ENCODE measurements at regions not wholly inside any gene's neighbourhood (a gene's known extent, or its start where the extent isn't known, plus 50 kb on each side); places are given as distances from the start of the nearest gene placed in this dataset.

GRCh38 chr7:45514944-45515343 is 59.2 kb upstream of the ADCY1 start:
- H3K27ac ChIP-seq = no peak overlapping the region
- no peaks in the 10 kb centered on the region for H3K9me2 ChIP-seq (replicated peaks; ENCODE audit: insufficient read depth)
- H3K79me2 ChIP-seq = no peaks in the 10 kb centered on the region
- TF ChIP-seq EZH2phosphoT487 (IDR thresholded peaks at IDR 0.05; ENCODE audit: low read depth, severe bottlenecking, unreplicated experiment) = no peak
- no peaks in the 10 kb centered on the region for H3K27me3 ChIP-seq
- no peaks in the 10 kb centered on the region for H3K9me3 ChIP-seq (ENCODE audit: low read depth)
- no peaks in the 10 kb centered on the region for H4K20me1 ChIP-seq (ENCODE audit: insufficient read depth, poor library complexity, severe bottlenecking)
- 53% methylated on average over 4 of the region's 4 CpGs for WGBS (ENCODE audit: low lambda C conversion rate, missing lambda C conversion rate)
- no peak overlapping the region for H3K4me3 ChIP-seq
- H3K4me2 ChIP-seq = no peak overlapping the region
- no peaks in the 10 kb centered on the region for H3K36me3 ChIP-seq (replicated peaks; ENCODE audit: insufficient read depth, low read depth)
- H2AFZ ChIP-seq = no peak overlapping the region
- no peak for DNase-seq (ENCODE audit: low spot score)
- no peaks in the 10 kb centered on the region for H3K4me1 ChIP-seq (ENCODE audit: insufficient read depth)

GRCh38 chr7:45515346-45515745 is 58.8 kb upstream of the ADCY1 start:
- Histone ChIP-seq H4K20me1 (ENCODE audit: insufficient read depth, poor library complexity, severe bottlenecking) (no peaks in the 10 kb centered on the region), H3K9me2 (replicated peaks; ENCODE audit: insufficient read depth) (no peaks in the 10 kb centered on the region), H3K9me3 (ENCODE audit: low read depth) (no peaks in the 10 kb centered on the region), H2AFZ (no peak overlapping the region), H3K79me2 (no peaks in the 10 kb centered on the region), H3K27ac (no peak overlapping the region), H3K36me3 (replicated peaks; ENCODE audit: insufficient read depth, low read depth) (no peaks in the 10 kb centered on the region), H3K4me3 (no peak overlapping the region), H3K4me1 (ENCODE audit: insufficient read depth) (no peaks in the 10 kb centered on the region), H3K4me2 (no peak overlapping the region), H3K27me3 (no peaks in the 10 kb centered on the region)
- no peak for DNase-seq (ENCODE audit: low spot score)
- TF ChIP-seq CTCF (IDR thresholded peaks at IDR 0.05; ENCODE audit: poor library complexity) (no peak), EZH2 (IDR thresholded peaks at IDR 0.05; ENCODE audit: borderline replicate concordance) (no peak), EZH2phosphoT487 (IDR thresholded peaks at IDR 0.05; ENCODE audit: low read depth, severe bottlenecking, unreplicated experiment) (no peak)

All from hepatocyte (in vitro differentiated cells).